Endothelial cell (in vitro differentiated cells): ENCODE measurements at regions not wholly inside any gene's neighbourhood (a gene's known extent, or its start where the extent isn't known, plus 50 kb on each side); places are given as distances from the start of the nearest gene placed in this dataset.

Experiments used
- DNase-seq: peaks from one replicate; pipeline ENCODE4 v3.0.0; 2021; ENCODE audit warnings: low spot score
- H3K27ac Mint-ChIP-seq: one replicate; pipeline ENCODE4 v1.8.0; 2021; ENCODE audit warnings: mixed read lengths, inconsistent platforms; ENCODE audit not compliant: unreplicated experiment
- H3K27me3 Mint-ChIP-seq: one replicate; pipeline ENCODE4 v1.8.0; 2021; ENCODE audit warnings: mild to moderate bottlenecking, moderate library complexity, mixed read lengths, inconsistent platforms; ENCODE audit not compliant: unreplicated experiment
- H3K36me3 Mint-ChIP-seq: one replicate; pipeline ENCODE4 v1.8.0; 2021; ENCODE audit warnings: mild to moderate bottlenecking, low read depth, mixed read lengths, inconsistent platforms; ENCODE audit not compliant: unreplicated experiment
- H3K4me1 Mint-ChIP-seq: one replicate; pipeline ENCODE4 v1.8.0; 2021; ENCODE audit warnings: mild to moderate bottlenecking, mixed read lengths, inconsistent platforms; ENCODE audit not compliant: unreplicated experiment
- H3K4me3 Mint-ChIP-seq: one replicate; pipeline ENCODE4 v1.8.0; 2021; ENCODE audit warnings: mild to moderate bottlenecking, mixed read lengths, inconsistent platforms; ENCODE audit not compliant: unreplicated experiment
- H3K9me3 Mint-ChIP-seq: one replicate; pipeline ENCODE4 v1.8.0; 2021; ENCODE audit warnings: mixed read lengths, inconsistent platforms; ENCODE audit not compliant: unreplicated experiment
- TF ChIP-seq, protein P1 (sequence below): fragments of 200-600 bp; sonication (generic); IDR thresholded peaks from one replicate; pipeline ENCODE4 v1.5.0; 2021; ENCODE audit warnings: antibody characterized with exemption; ENCODE audit not compliant: unreplicated experiment

DNA sequence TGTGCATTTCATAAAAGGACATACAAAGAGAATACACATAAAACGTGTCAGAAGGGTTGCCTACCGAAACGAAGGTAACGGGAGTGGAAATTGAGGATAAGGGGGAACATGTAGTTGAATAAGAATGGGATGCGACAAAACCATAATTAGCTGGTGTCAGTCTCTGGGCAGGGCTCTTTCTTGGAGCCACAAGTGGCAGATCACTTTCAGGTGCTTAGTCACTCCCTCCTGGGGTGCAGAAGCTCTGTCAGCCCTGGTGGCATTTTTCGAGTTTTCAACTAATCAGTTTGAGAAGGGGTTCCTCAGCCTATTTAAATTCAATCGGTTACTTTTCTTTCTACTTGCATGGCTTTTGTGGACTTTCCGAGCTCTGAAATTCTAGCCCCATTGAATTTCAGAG lies 133.9 kb upstream of the IGSF21 start:
- no peaks in the 10 kb centered on the region for H3K9me3 Mint-ChIP-seq
- no peak for DNase-seq
- no peak overlapping the region for H3K4me3 Mint-ChIP-seq
- peaks cover 5% of the 10 kb centered on the region for H3K27me3 Mint-ChIP-seq
- no peak overlapping the region for H3K27ac Mint-ChIP-seq
- TF ChIP-seq, protein P1, sequence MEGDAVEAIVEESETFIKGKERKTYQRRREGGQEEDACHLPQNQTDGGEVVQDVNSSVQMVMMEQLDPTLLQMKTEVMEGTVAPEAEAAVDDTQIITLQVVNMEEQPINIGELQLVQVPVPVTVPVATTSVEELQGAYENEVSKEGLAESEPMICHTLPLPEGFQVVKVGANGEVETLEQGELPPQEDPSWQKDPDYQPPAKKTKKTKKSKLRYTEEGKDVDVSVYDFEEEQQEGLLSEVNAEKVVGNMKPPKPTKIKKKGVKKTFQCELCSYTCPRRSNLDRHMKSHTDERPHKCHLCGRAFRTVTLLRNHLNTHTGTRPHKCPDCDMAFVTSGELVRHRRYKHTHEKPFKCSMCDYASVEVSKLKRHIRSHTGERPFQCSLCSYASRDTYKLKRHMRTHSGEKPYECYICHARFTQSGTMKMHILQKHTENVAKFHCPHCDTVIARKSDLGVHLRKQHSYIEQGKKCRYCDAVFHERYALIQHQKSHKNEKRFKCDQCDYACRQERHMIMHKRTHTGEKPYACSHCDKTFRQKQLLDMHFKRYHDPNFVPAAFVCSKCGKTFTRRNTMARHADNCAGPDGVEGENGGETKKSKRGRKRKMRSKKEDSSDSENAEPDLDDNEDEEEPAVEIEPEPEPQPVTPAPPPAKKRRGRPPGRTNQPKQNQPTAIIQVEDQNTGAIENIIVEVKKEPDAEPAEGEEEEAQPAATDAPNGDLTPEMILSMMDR = no peak
- H3K36me3 Mint-ChIP-seq = no peaks in the 10 kb centered on the region
- no peaks in the 10 kb centered on the region for H3K4me1 Mint-ChIP-seq

DNA sequence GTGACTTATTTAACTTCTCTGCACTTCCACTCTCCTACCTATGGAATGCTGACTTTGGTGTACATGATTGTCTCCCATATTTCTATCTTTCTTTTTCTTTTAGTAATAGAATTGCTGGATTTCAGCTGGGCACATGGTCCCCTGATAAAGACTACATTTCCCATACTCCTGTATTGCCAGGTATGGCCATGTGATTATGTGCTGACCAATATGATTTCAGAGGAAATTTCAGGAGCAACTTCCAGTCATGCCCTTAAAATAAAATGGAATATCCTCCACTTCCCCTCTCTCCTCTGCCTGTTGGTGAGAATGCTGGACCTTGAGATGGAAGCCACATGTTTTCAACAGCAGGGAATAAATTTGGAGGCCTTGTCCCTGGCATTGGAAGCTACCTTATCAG lies 130.7 kb upstream of the IGSF21 start:
- H3K4me1 Mint-ChIP-seq = no peaks in the 10 kb centered on the region
- TF ChIP-seq, protein P1 = no peak
- H3K9me3 Mint-ChIP-seq = no peaks in the 10 kb centered on the region
- peaks cover 5% of the 10 kb centered on the region for H3K27me3 Mint-ChIP-seq
- no peak for DNase-seq
- H3K4me3 Mint-ChIP-seq = no peak overlapping the region
- H3K27ac Mint-ChIP-seq = no peak overlapping the region
- H3K36me3 Mint-ChIP-seq = no peaks in the 10 kb centered on the region

DNA sequence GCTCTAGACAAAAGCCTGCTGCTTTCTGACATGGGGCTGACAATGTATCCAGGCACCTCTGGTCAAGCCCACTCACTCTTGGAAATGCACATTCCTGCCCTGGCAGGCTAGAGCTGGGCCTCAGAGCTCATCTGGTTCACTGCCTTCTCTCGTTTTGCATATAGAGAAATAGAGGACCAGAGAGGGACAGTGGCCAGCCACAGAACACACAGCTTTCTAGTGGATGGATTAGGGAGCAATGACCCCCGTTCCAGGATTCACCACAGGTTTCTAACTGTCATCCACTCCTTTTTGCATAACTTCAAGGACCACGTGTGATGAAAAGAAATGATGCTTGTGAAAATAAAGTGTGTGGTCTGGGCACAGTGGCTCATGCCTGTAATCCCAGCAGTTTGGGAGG lies 129.6 kb upstream of the IGSF21 start:
- Mint-ChIP-seq H3K9me3 (no peaks in the 10 kb centered on the region), H3K27ac (no peak overlapping the region), H3K4me1 (no peaks in the 10 kb centered on the region)

DNA sequence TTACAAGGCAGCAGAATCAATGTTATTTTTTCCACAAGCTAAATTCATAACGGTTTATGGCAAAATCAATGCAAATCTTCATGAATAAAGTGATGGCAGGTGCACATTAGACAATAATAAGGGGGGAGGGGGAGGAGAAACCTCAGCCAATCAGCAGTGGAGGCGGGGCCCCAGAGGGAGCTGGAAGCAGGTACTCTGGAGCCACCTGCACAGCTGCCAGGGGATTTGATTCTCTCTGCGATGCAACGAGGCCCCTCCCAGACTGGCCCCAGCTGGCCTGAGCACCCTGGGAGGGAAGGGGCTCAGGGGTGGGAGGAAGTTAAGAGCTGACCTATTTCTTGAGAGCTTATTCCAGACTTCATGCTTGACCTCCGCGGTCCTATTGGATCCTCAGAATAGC lies 127.8 kb upstream of the IGSF21 start:
- no peaks in the 10 kb centered on the region for H3K4me1 Mint-ChIP-seq
- H3K27me3 Mint-ChIP-seq = no peaks in the 10 kb centered on the region
- H3K36me3 Mint-ChIP-seq = no peaks in the 10 kb centered on the region
- H3K9me3 Mint-ChIP-seq = no peaks in the 10 kb centered on the region
- H3K27ac Mint-ChIP-seq = no peak overlapping the region
- TF ChIP-seq, protein P1 = no peak
- H3K4me3 Mint-ChIP-seq = no peak overlapping the region
- DNase-seq = no peak

More for the DNA sequence above, 129.6 kb upstream of the IGSF21 start:
- Mint-ChIP-seq H3K36me3 (no peaks in the 10 kb centered on the region), H3K4me3 (no peak overlapping the region), H3K27me3 (peaks cover 3% of the 10 kb centered on the region)
- TF ChIP-seq, protein P1 = no peak
- no peak for DNase-seq

DNA sequence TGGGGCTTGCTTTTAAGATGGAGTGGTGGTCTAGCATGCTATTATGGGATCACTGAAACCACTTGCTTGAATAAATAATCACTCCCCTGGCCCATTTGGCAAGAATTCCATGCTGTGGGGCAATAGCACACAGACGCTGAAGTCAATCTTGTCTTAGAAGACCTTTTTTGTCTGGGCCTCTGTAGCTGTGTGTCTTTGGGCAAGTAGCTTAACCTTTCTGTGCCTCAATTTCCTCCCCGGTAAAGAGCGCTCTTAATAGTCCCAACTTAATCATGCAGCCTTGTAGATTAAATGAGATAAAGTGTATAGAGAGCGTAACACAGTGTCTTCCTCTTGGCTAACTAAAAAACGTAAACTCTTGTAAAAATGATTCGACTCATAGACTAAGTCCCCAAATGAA lies 125.4 kb upstream of the IGSF21 start:
- no peaks in the 10 kb centered on the region for H3K27me3 Mint-ChIP-seq
- no peaks in the 10 kb centered on the region for H3K36me3 Mint-ChIP-seq

More for the DNA sequence above, 125.4 kb upstream of the IGSF21 start:
- Mint-ChIP-seq H3K27ac (no peak overlapping the region), H3K9me3 (no peaks in the 10 kb centered on the region), H3K4me3 (no peak overlapping the region), H3K4me1 (no peaks in the 10 kb centered on the region)
- DNase-seq = no peak
- TF ChIP-seq, protein P1 = no peak
